ENCODE measurements at regions not wholly inside any gene's neighbourhood (a gene's known extent, or its start where the extent isn't known, plus 50 kb on each side); places are given as distances from the start of the nearest gene placed in this dataset.
"Not testable (repeated sequence)": the region's sequence is repeated elsewhere in the genome, so short reads cannot be mapped to it uniquely, and the experiment has no call there.

- Mint-ChIP-seq H3K9me3 (peaks cover 34% of the 10 kb centered on the region), H3K27ac (no peak overlapping the region), H3K27me3 (no peaks in the 10 kb centered on the region), H3K4me1 (ENCODE audit: low read depth) (no peaks in the 10 kb centered on the region), H3K4me3 (no peak overlapping the region), H3K36me3 (ENCODE audit: low read depth) (no peaks in the 10 kb centered on the region)
- intact Hi-C loops (cut with micrococcal nuclease): no loop called here
Observed at GRCh38 chr2:220775856-220776488, 796.1 kb downstream of the EPHA4 start.

- H3K27ac Mint-ChIP-seq; intact Hi-C loops (cut with micrococcal nuclease); H3K36me3 Mint-ChIP-seq (ENCODE audit: low read depth); H3K4me1 Mint-ChIP-seq (ENCODE audit: low read depth); H3K27me3 Mint-ChIP-seq; H3K4me3 Mint-ChIP-seq: not testable (repeated sequence)
- H3K9me3 Mint-ChIP-seq: peaks cover 34% of the 10 kb centered on the region
Observed at GRCh38 chr2:220779076-220779475, 793.0 kb downstream of the EPHA4 start.

GRCh38 chr2:220779511-220779910 lies 792.6 kb downstream of the EPHA4 start:
- no peak overlapping the region for H3K4me3 Mint-ChIP-seq
- peaks cover 34% of the 10 kb centered on the region for H3K9me3 Mint-ChIP-seq
- no peaks in the 10 kb centered on the region for H3K4me1 Mint-ChIP-seq (ENCODE audit: low read depth)
- no peaks in the 10 kb centered on the region for H3K27me3 Mint-ChIP-seq
- H3K27ac Mint-ChIP-seq: no peak overlapping the region
- H3K36me3 Mint-ChIP-seq (ENCODE audit: low read depth): no peaks in the 10 kb centered on the region
- intact Hi-C loops (cut with micrococcal nuclease): no loop called here

- no peaks in the 10 kb centered on the region for H3K4me1 Mint-ChIP-seq (ENCODE audit: low read depth)
- H3K9me3 Mint-ChIP-seq: peaks cover 34% of the 10 kb centered on the region
- H3K4me3 Mint-ChIP-seq: no peak overlapping the region
- intact Hi-C loops (cut with micrococcal nuclease): no loop called here
- H3K27me3 Mint-ChIP-seq: no peaks in the 10 kb centered on the region
- H3K27ac Mint-ChIP-seq: no peak overlapping the region
- H3K36me3 Mint-ChIP-seq (ENCODE audit: low read depth): no peaks in the 10 kb centered on the region
Observed at GRCh38 chr2:220779931-220780330, 792.2 kb downstream of the EPHA4 start.

GRCh38 chr2:220781622-220782241 lies 790.4 kb downstream of the EPHA4 start:
- H3K27me3 Mint-ChIP-seq: no peaks in the 10 kb centered on the region
- intact Hi-C loops (cut with micrococcal nuclease): no loop called here
- no peaks in the 10 kb centered on the region for H3K36me3 Mint-ChIP-seq (ENCODE audit: low read depth)

GRCh38 chr2:220782609-220783113 lies 789.4 kb downstream of the EPHA4 start:
- no peaks in the 10 kb centered on the region for H3K27me3 Mint-ChIP-seq
- H3K9me3 Mint-ChIP-seq: peaks cover 17% of the 10 kb centered on the region
- H3K36me3 Mint-ChIP-seq (ENCODE audit: low read depth): no peaks in the 10 kb centered on the region
- H3K4me3 Mint-ChIP-seq: no peak overlapping the region
- H3K27ac Mint-ChIP-seq: no peak overlapping the region
- intact Hi-C loops (cut with micrococcal nuclease): no loop called here
- no peaks in the 10 kb centered on the region for H3K4me1 Mint-ChIP-seq (ENCODE audit: low read depth)

More at GRCh38 chr2:220781622-220782241, 790.4 kb downstream of the EPHA4 start:
- no peaks in the 10 kb centered on the region for H3K4me1 Mint-ChIP-seq (ENCODE audit: low read depth)
- no peak overlapping the region for H3K27ac Mint-ChIP-seq
- H3K4me3 Mint-ChIP-seq: no peak overlapping the region
- peaks cover 24% of the 10 kb centered on the region for H3K9me3 Mint-ChIP-seq

GRCh38 chr2:220783671-220784070 lies 788.4 kb downstream of the EPHA4 start:
- H3K4me1 Mint-ChIP-seq (ENCODE audit: low read depth): no peaks in the 10 kb centered on the region
- no peak overlapping the region for H3K4me3 Mint-ChIP-seq
- no peak overlapping the region for H3K27ac Mint-ChIP-seq
- intact Hi-C loops (cut with micrococcal nuclease): no loop called here
- H3K9me3 Mint-ChIP-seq: peaks cover 10% of the 10 kb centered on the region
- H3K27me3 Mint-ChIP-seq: no peaks in the 10 kb centered on the region
- no peaks in the 10 kb centered on the region for H3K36me3 Mint-ChIP-seq (ENCODE audit: low read depth)

GRCh38 chr2:220785178-220785577 lies 786.9 kb downstream of the EPHA4 start:
- no peak overlapping the region for H3K27ac Mint-ChIP-seq
- intact Hi-C loops (cut with micrococcal nuclease): no loop called here
- no peak overlapping the region for H3K4me3 Mint-ChIP-seq
- H3K27me3 Mint-ChIP-seq: no peaks in the 10 kb centered on the region
- peaks cover 22% of the 10 kb centered on the region for H3K9me3 Mint-ChIP-seq
- no peaks in the 10 kb centered on the region for H3K4me1 Mint-ChIP-seq (ENCODE audit: low read depth)
- no peaks in the 10 kb centered on the region for H3K36me3 Mint-ChIP-seq (ENCODE audit: low read depth)

- Mint-ChIP-seq H3K4me1 (ENCODE audit: low read depth) (no peaks in the 10 kb centered on the region), H3K27ac (no peak overlapping the region), H3K9me3 (peaks cover 22% of the 10 kb centered on the region), H3K36me3 (ENCODE audit: low read depth) (no peaks in the 10 kb centered on the region), H3K4me3 (no peak overlapping the region), H3K27me3 (no peaks in the 10 kb centered on the region)
- intact Hi-C loops (cut with micrococcal nuclease): no loop called here
Observed at GRCh38 chr2:220786216-220786615, 785.9 kb downstream of the EPHA4 start.

GRCh38 chr2:220787251-220787650 lies 784.9 kb downstream of the EPHA4 start:
- Mint-ChIP-seq H3K27me3 (no peaks in the 10 kb centered on the region), H3K4me3 (no peak overlapping the region), H3K27ac (no peak overlapping the region), H3K36me3 (ENCODE audit: low read depth) (no peaks in the 10 kb centered on the region), H3K9me3 (peaks cover 22% of the 10 kb centered on the region), H3K4me1 (ENCODE audit: low read depth) (no peaks in the 10 kb centered on the region)
- intact Hi-C loops (cut with micrococcal nuclease): no loop called here

GRCh38 chr2:220789961-220790360 lies 782.1 kb downstream of the EPHA4 start:
- intact Hi-C loops (cut with micrococcal nuclease): no loop called here
- no peaks in the 10 kb centered on the region for H3K36me3 Mint-ChIP-seq (ENCODE audit: low read depth)
- H3K4me3 Mint-ChIP-seq: no peak overlapping the region
- H3K9me3 Mint-ChIP-seq: peaks cover 34% of the 10 kb centered on the region
- no peaks in the 10 kb centered on the region for H3K27me3 Mint-ChIP-seq
- H3K4me1 Mint-ChIP-seq (ENCODE audit: low read depth): no peaks in the 10 kb centered on the region
- no peak overlapping the region for H3K27ac Mint-ChIP-seq

GRCh38 chr2:220795705-220796104 lies 776.4 kb downstream of the EPHA4 start:
- no peaks in the 10 kb centered on the region for H3K36me3 Mint-ChIP-seq (ENCODE audit: low read depth)
- no peaks in the 10 kb centered on the region for H3K4me1 Mint-ChIP-seq (ENCODE audit: low read depth)
- no peaks in the 10 kb centered on the region for H3K27me3 Mint-ChIP-seq
- intact Hi-C loops (cut with micrococcal nuclease): no loop called here
- H3K9me3 Mint-ChIP-seq: peaks cover 12% of the 10 kb centered on the region
- no peak overlapping the region for H3K27ac Mint-ChIP-seq
- H3K4me3 Mint-ChIP-seq: no peak overlapping the region

GRCh38 chr2:220811115-220811514 lies 761.0 kb downstream of the EPHA4 start:
- Mint-ChIP-seq H3K27me3 (no peaks in the 10 kb centered on the region), H3K36me3 (ENCODE audit: low read depth) (no peaks in the 10 kb centered on the region), H3K4me1 (ENCODE audit: low read depth) (no peaks in the 10 kb centered on the region), H3K27ac (no peak overlapping the region), H3K4me3 (no peak overlapping the region), H3K9me3 (no peaks in the 10 kb centered on the region)
- intact Hi-C loops (cut with micrococcal nuclease): no loop called here

GRCh38 chr2:220811952-220812570 lies 760.0 kb downstream of the EPHA4 start:
- Mint-ChIP-seq H3K36me3 (ENCODE audit: low read depth) (no peaks in the 10 kb centered on the region), H3K27me3 (no peaks in the 10 kb centered on the region), H3K27ac (no peak overlapping the region), H3K4me1 (ENCODE audit: low read depth) (no peaks in the 10 kb centered on the region), H3K4me3 (no peak overlapping the region), H3K9me3 (no peaks in the 10 kb centered on the region)
- intact Hi-C loops (cut with micrococcal nuclease): no loop called here
